Nephron progenitor cell (in vitro differentiated cells): ENCODE measurements at regions not wholly inside any gene's neighbourhood (a gene's known extent, or its start where the extent isn't known, plus 50 kb on each side); places are given as distances from the start of the nearest gene placed in this dataset.
"Not testable (repeated sequence)": the region's sequence is repeated elsewhere in the genome, so short reads cannot be mapped to it uniquely, and the experiment has no call there.

ENCODE experiments used
- DNase-seq: peaks from one replicate; pipeline ENCODE4 v3.0.0; 2021
- H3K27ac Mint-ChIP-seq: 2 replicates; pipeline ENCODE4 v1.8.0; 2021; ENCODE audit warnings: mild to moderate bottlenecking, moderate library complexity, mixed read lengths
- H3K27me3 Mint-ChIP-seq: 2 replicates; pipeline ENCODE4 v1.8.0; 2021; ENCODE audit warnings: mild to moderate bottlenecking, low read depth, mixed read lengths; ENCODE audit not compliant: poor library complexity
- H3K36me3 Mint-ChIP-seq: 2 replicates; pipeline ENCODE4 v1.8.0; 2021; ENCODE audit warnings: low read depth, mixed read lengths
- H3K4me1 Mint-ChIP-seq: 2 replicates; pipeline ENCODE4 v1.8.0; 2021; ENCODE audit warnings: mixed read lengths
- H3K4me3 Mint-ChIP-seq: 2 replicates; pipeline ENCODE4 v1.8.0; 2021; ENCODE audit warnings: mild to moderate bottlenecking, moderate library complexity, mixed read lengths
- H3K9me3 Mint-ChIP-seq: 2 replicates; pipeline ENCODE4 v1.8.0; 2021; ENCODE audit warnings: mild to moderate bottlenecking, moderate library complexity, mixed read lengths
- TF ChIP-seq, protein P1 (sequence below): fragments of 200-600 bp; sonication (generic); IDR thresholded peaks from 2 replicates; pipeline ENCODE4 v1.5.0; 2021; ENCODE audit warnings: antibody characterized with exemption

GRCh38 chr16:88262858-88263563 is 119.7 kb upstream of the ZNF469 start:
- not testable (repeated sequence) for H3K9me3 Mint-ChIP-seq, H3K36me3 Mint-ChIP-seq
- Mint-ChIP-seq H3K4me3 (peak overlapping the region; percentile 52), H3K4me1 (peaks cover 54% of the 10 kb centered on the region), H3K27me3 (peaks cover 20% of the 10 kb centered on the region), H3K27ac (peak overlapping the region; percentile 72)
- DNase-seq, result peak; percentile 46

DNA sequence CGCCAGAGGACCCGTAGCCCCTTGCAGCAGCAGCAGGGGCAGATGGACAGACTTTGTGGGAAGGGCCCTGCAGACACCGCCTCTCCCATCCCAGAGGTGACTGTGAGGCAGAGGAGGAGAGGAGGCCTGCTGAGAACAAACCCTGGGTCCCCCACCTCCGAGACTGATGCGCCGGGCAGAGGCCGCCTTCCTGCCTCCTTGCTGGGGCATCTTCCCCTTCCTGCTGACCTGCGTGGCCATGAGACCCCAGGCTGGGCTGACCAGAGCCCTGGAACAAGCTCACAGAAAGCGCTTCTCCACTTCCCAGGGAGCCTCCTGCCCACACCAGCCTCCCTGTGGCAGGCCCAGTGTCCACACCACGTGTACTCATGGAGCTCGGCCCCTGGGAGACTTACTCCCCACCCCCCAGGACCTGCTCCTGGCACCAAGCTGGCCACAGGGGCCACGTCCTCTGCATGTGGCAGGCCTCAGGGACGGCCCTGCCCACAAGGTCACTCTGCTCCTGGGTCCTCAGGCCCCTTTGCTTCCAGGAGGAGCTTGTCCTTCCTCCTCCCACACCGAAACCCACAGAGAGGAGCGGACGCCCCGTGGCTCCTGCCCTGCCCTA is 119.0 kb upstream of the ZNF469 start:
- peaks cover 58% of the 10 kb centered on the region for H3K4me1 Mint-ChIP-seq
- H3K27me3 Mint-ChIP-seq, result peaks cover 15% of the 10 kb centered on the region
- H3K27ac Mint-ChIP-seq, H3K9me3 Mint-ChIP-seq, H3K36me3 Mint-ChIP-seq, DNase-seq, H3K4me3 Mint-ChIP-seq: not testable (repeated sequence)

DNA sequence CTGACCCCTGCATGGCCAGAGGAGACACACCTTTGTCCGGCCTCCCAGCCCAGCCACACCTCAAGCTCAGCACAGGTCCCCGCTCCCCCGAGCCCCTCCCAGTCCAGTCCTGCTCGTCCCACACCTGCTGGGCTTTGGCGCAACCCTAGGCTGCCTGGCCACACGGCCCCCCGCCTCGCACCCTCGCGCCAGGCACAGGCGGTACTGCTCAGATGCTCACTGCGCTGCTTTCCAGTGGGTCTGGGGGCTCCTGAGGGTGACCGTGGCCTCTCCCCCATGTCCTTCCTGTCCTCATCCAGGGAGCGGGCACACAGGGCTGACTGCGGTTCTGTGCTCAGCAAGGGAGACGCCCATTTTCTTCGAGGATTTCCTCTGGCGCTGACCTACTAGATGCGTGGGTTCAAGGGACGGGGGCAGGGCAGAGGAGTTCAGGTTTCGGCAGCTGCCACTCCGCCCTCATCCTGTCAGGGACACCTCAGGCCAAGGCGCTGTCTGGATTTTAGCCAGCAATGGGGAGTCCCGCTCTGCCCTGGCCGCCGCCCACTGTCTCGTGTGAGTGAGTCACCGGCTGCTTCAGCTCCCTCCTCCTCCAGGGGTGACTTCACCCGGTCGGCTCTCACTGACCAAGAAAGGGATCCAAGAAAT is 118.0 kb upstream of the ZNF469 start:
- no peaks in the 10 kb centered on the region for H3K9me3 Mint-ChIP-seq
- H3K27ac Mint-ChIP-seq, result no peak overlapping the region
- H3K4me1 Mint-ChIP-seq, result peaks cover 56% of the 10 kb centered on the region
- no peak overlapping the region for H3K4me3 Mint-ChIP-seq
- DNase-seq, result peak; percentile 53
- no peaks in the 10 kb centered on the region for H3K36me3 Mint-ChIP-seq
- TF ChIP-seq, protein P1, sequence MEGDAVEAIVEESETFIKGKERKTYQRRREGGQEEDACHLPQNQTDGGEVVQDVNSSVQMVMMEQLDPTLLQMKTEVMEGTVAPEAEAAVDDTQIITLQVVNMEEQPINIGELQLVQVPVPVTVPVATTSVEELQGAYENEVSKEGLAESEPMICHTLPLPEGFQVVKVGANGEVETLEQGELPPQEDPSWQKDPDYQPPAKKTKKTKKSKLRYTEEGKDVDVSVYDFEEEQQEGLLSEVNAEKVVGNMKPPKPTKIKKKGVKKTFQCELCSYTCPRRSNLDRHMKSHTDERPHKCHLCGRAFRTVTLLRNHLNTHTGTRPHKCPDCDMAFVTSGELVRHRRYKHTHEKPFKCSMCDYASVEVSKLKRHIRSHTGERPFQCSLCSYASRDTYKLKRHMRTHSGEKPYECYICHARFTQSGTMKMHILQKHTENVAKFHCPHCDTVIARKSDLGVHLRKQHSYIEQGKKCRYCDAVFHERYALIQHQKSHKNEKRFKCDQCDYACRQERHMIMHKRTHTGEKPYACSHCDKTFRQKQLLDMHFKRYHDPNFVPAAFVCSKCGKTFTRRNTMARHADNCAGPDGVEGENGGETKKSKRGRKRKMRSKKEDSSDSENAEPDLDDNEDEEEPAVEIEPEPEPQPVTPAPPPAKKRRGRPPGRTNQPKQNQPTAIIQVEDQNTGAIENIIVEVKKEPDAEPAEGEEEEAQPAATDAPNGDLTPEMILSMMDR, result no peak
- H3K27me3 Mint-ChIP-seq, result peaks cover 11% of the 10 kb centered on the region

GRCh38 chr16:88265286-88265938 is 117.3 kb upstream of the ZNF469 start:
- peaks cover 54% of the 10 kb centered on the region for H3K4me1 Mint-ChIP-seq
- H3K4me3 Mint-ChIP-seq, DNase-seq, H3K27ac Mint-ChIP-seq, H3K9me3 Mint-ChIP-seq, H3K27me3 Mint-ChIP-seq, H3K36me3 Mint-ChIP-seq: not testable (repeated sequence)

DNA sequence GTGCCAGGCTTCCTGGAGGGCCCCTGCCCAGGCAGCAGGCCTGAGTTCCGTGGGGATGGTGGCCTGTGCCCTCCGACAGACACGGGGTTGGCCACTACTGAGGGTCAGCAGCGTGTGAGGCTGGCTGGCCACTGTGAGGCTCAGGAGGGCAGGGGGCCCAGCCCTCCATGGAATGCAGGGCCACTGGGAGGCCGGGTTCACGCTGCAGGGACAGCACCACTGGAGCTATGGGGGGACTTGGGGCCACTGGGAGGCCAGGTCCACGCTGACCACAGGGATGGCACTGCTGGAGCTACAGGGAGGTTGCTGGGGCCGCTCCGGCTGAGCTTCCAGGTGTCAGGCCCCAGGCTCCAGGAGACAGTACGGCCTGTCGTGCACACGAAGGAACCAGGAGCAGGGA is 116.7 kb upstream of the ZNF469 start:
- peaks cover 48% of the 10 kb centered on the region for H3K4me1 Mint-ChIP-seq
- not testable (repeated sequence) for DNase-seq, H3K27ac Mint-ChIP-seq, H3K4me3 Mint-ChIP-seq, H3K9me3 Mint-ChIP-seq, H3K27me3 Mint-ChIP-seq, H3K36me3 Mint-ChIP-seq

DNA sequence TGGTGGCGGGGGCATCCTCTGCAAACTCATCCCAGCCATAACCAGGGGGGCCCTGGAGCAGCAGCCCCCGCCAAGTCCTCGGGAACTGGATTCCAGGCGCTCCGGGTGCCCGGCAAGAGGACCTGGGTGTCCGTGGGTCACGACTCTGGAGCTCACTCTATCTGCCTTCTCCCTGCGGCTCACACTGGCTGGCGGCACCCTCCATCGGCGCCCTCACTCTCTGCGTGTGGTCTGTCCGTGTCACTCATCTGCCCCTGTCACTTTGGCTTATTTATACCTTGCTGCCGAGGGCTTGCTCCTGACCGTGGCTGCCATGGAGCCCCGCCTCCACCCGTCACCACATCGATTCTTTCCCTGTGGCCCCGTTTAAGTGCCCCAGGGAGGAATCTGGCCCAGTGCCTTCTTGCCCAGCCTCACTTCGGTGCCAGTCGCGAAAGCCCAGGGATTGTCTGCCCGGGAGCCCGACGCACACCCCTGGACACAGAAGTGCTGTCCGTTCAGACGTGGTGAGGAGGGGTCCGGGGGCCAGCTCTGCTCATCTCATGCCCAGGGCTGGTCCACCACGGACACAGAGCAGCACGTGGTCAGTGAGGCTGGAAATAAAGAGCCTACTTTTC is 115.7 kb upstream of the ZNF469 start:
- H3K27ac Mint-ChIP-seq, H3K36me3 Mint-ChIP-seq, H3K9me3 Mint-ChIP-seq, DNase-seq, H3K4me3 Mint-ChIP-seq, H3K27me3 Mint-ChIP-seq: not testable (repeated sequence)
- peaks cover 39% of the 10 kb centered on the region for H3K4me1 Mint-ChIP-seq

DNA sequence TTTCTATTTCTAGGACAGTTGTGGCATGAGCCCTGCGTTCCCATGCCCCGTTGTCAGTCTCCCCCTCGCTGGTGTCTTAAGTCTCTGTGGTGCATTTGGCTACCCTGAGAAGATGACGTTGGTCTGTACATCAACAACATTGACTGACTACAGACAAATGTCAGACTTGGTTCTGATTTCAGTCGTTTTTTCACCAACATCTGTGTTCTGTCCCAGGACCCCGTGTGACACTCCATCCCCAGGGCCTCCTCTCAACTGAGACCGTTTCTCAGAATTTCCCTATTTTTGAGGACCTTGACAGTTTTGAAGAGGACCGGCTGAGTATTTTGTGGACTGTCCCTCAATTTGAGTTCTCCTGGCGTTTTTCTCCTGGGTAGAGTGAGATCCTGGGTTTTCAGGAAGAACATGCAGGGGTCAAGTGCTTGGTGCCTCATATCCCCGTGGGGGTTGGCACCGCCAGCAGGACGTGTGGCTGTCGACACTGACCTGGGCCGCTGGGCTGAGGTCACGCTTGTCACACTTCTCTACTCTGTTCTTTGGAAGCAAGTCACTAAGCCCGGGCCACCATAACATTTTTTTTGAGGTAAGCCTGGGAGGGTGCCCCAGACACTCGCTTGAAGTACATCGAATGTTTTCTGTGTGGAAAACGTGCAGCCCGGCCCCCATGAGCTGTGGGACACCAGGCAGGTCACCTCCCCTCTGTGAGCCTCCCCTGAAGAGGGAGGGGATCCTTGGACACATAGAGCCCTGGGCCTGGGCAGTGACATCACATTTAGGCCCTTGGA is 114.4 kb upstream of the ZNF469 start:
- DNase-seq, H3K27ac Mint-ChIP-seq, H3K9me3 Mint-ChIP-seq, H3K4me3 Mint-ChIP-seq, H3K27me3 Mint-ChIP-seq, H3K36me3 Mint-ChIP-seq: not testable (repeated sequence)
- H3K4me1 Mint-ChIP-seq, result peaks cover 29% of the 10 kb centered on the region

- not testable (repeated sequence) for DNase-seq, H3K9me3 Mint-ChIP-seq, H3K4me3 Mint-ChIP-seq, H3K27ac Mint-ChIP-seq, H3K36me3 Mint-ChIP-seq, H3K27me3 Mint-ChIP-seq
- peaks cover 33% of the 10 kb centered on the region for H3K4me1 Mint-ChIP-seq
Measured at GRCh38 chr16:88270171-88270790, 112.5 kb upstream of the ZNF469 start.

- not testable (repeated sequence) for H3K9me3 Mint-ChIP-seq, H3K36me3 Mint-ChIP-seq, H3K4me3 Mint-ChIP-seq, H3K27me3 Mint-ChIP-seq, DNase-seq, H3K27ac Mint-ChIP-seq
- H3K4me1 Mint-ChIP-seq, result peaks cover 30% of the 10 kb centered on the region
Measured at GRCh38 chr16:88271296-88271695, 111.5 kb upstream of the ZNF469 start.

- not testable (repeated sequence) for H3K4me3 Mint-ChIP-seq, H3K27ac Mint-ChIP-seq, H3K27me3 Mint-ChIP-seq, H3K9me3 Mint-ChIP-seq, H3K36me3 Mint-ChIP-seq, DNase-seq
- peaks cover 25% of the 10 kb centered on the region for H3K4me1 Mint-ChIP-seq
Measured at GRCh38 chr16:88271776-88272175, 111.0 kb upstream of the ZNF469 start.

- not testable (repeated sequence) for DNase-seq, H3K4me3 Mint-ChIP-seq, H3K9me3 Mint-ChIP-seq, H3K36me3 Mint-ChIP-seq, H3K27me3 Mint-ChIP-seq, H3K27ac Mint-ChIP-seq
- peaks cover 20% of the 10 kb centered on the region for H3K4me1 Mint-ChIP-seq
Measured at GRCh38 chr16:88272437-88272836, 110.3 kb upstream of the ZNF469 start.

- H3K36me3 Mint-ChIP-seq, H3K4me3 Mint-ChIP-seq, DNase-seq, H3K27me3 Mint-ChIP-seq, H3K27ac Mint-ChIP-seq: not testable (repeated sequence)
- Mint-ChIP-seq H3K4me1 (peaks cover 11% of the 10 kb centered on the region), H3K9me3 (peaks cover 17% of the 10 kb centered on the region)
Measured at GRCh38 chr16:88274126-88274750, 108.5 kb upstream of the ZNF469 start.
